Psoas muscle (tissue), 7 donors: ENCODE measurements at regions not wholly inside any gene's neighbourhood (a gene's known extent, or its start where the extent isn't known, plus 50 kb on each side); places are given as distances from the start of the nearest gene placed in this dataset.

Experiments used
- ATAC-seq, 4 donors: fragments of 200-7000 bp; cut with Tn5 transposase; one replicate each; pipeline ENCODE4 v1.9.1; 2020; ENCODE audit warnings: moderate library complexity in 3 of 4, mild to moderate bottlenecking in 2 of 4
- DNase-seq, 2 donors: peaks; one replicate each; pipeline ENCODE4 v3.0.0-alpha.2; 2020
- H3K27ac ChIP-seq: fragments of 200-600 bp; one replicate; pipeline ENCODE4 v1.8.0; 2022
- H3K27me3 ChIP-seq, 3 donors: fragments of 200-600 bp in 1 of 3; one replicate each; pipeline versions ENCODE4 v1.6.1 to v1.8.0; 2013 to 2022; ENCODE audit warnings: low read length in 2 of 3, mild to moderate bottlenecking in 2 of 3, moderate library complexity in 1 of 3; ENCODE audit not compliant: insufficient read depth in 3 of 3
- H3K36me3 ChIP-seq, 2 donors: fragments of 200-600 bp in 1 of 2; one replicate each; pipeline versions ENCODE4 v1.6.1 to v1.8.0; 2013 to 2022; ENCODE audit warnings: low read depth in 1 of 2, mild to moderate bottlenecking in 1 of 2, moderate library complexity in 1 of 2; ENCODE audit not compliant: insufficient read depth in 1 of 2
- H3K4me1 ChIP-seq: fragments of 200-600 bp; one replicate; pipeline ENCODE4 v1.8.0; 2022
- H3K4me3 ChIP-seq: fragments of 200-600 bp; one replicate; pipeline ENCODE4 v1.8.0; 2022; ENCODE audit warnings: mild to moderate bottlenecking
- H3K9me3 ChIP-seq: fragments of 200-600 bp; one replicate; pipeline ENCODE4 v1.8.0; 2022
- WGBS, 3 donors: extraction: QIAGEN DNeasy Blood & Tissue Kit; methylation state at CpG; one replicate each; pipeline versions ENCODE4 v1.1.6 to v1.1.7; 2013; 5-methylcytosine and 5-hydroxymethylcytosine counted together
- intact Hi-C, 2 donors: fragments of 100-400 bp; cut with DNase I; formaldehyde crosslinking; loops; one replicate each; pipeline versions ENCODE4 v1.11.0 to v1.14.2; 2022
- TF ChIP-seq, protein P1 (sequence below): fragments of 200-600 bp; IDR thresholded peaks from one replicate; pipeline ENCODE4 v1.8.0; 2022; ENCODE audit warnings: antibody characterized with exemption
- donor health status: healthy with polysubstance abuse.
- donor health status: DM: no; HTN: no; CAD: no; lungs with moderate emphysema.
- donor health status: Bipolar disorder and iron deficiency.
- donor health status: healthy.
- donor health status: DM: yes; HTN: yes; CAD: no.
- donor health status: DM: no; HTN: no; CAD: no.
- donor health status: DM: yes; HTN: yes; CAD: no.

GRCh38 chr5:8316608-8317280 is 447.8 kb downstream of the MTRR start:
- Histone ChIP-seq H3K4me1 (no peaks in the 10 kb centered on the region), H3K27ac (no peak overlapping the region), H3K4me3 (no peak overlapping the region), H3K36me3 (no peaks in the 10 kb centered on the region), H3K9me3 (peaks cover 2% of the 10 kb centered on the region), H3K27me3 (no peaks in the 10 kb centered on the region)
- TF ChIP-seq, protein P1, sequence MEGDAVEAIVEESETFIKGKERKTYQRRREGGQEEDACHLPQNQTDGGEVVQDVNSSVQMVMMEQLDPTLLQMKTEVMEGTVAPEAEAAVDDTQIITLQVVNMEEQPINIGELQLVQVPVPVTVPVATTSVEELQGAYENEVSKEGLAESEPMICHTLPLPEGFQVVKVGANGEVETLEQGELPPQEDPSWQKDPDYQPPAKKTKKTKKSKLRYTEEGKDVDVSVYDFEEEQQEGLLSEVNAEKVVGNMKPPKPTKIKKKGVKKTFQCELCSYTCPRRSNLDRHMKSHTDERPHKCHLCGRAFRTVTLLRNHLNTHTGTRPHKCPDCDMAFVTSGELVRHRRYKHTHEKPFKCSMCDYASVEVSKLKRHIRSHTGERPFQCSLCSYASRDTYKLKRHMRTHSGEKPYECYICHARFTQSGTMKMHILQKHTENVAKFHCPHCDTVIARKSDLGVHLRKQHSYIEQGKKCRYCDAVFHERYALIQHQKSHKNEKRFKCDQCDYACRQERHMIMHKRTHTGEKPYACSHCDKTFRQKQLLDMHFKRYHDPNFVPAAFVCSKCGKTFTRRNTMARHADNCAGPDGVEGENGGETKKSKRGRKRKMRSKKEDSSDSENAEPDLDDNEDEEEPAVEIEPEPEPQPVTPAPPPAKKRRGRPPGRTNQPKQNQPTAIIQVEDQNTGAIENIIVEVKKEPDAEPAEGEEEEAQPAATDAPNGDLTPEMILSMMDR = no peak
- WGBS, 3 donors = 30 to 32% (median 30%) methylated on average over 6 of the region's 6 CpGs
- DNase-seq (no peak), ATAC-seq (no peak)
- intact Hi-C loops = no loop called here

- TF ChIP-seq, protein P1 = no peak
- Histone ChIP-seq H3K4me1 (no peaks in the 10 kb centered on the region), H3K9me3 (no peaks in the 10 kb centered on the region), H3K36me3 (no peaks in the 10 kb centered on the region), H3K4me3 (no peak overlapping the region), H3K27me3 (no peaks in the 10 kb centered on the region), H3K27ac (no peak overlapping the region)
- ATAC-seq (no peak), DNase-seq (no peak)
- WGBS, 3 donors = 83 to 90% (median 88%) methylated on average over 6 of the region's 6 CpGs
- intact Hi-C loops = no loop called here
Observed at GRCh38 chr5:8317335-8317734, 448.4 kb downstream of the MTRR start.

- Histone ChIP-seq H3K4me3 (no peak overlapping the region), H3K4me1 (no peaks in the 10 kb centered on the region), H3K27me3 (no peaks in the 10 kb centered on the region), H3K36me3 (no peaks in the 10 kb centered on the region), H3K9me3 (no peaks in the 10 kb centered on the region), H3K27ac (no peak overlapping the region)
- DNase-seq (no peak), ATAC-seq (no peak)
- intact Hi-C loops = no loop called here
- TF ChIP-seq, protein P1 = no peak
Observed at GRCh38 chr5:8320244-8320643, 451.3 kb downstream of the MTRR start.

DNA sequence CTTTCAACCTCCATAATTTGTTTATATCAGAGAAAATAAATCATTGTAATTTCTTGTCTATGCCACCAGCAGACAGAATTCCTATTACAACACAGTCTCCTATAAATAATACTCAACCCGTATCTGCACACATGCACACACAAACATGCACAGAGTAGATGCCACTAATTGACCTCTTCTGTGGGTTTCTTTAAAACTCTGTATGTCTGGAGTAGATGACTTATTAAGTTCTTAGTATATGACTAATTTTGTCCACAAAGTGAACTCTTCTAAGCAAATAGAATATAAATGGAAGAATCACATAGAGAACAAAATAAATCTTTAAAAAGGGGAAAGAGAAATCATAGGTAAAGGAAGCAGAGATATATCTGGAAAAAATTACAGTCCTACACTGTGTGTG is 452.3 kb downstream of the MTRR start:
- intact Hi-C loops = no loop called here
- no peak for ATAC-seq
- Histone ChIP-seq H3K4me3 (no peak overlapping the region), H3K9me3 (no peaks in the 10 kb centered on the region), H3K27ac (no peak overlapping the region), H3K27me3 (no peaks in the 10 kb centered on the region), H3K36me3 (no peaks in the 10 kb centered on the region), H3K4me1 (no peaks in the 10 kb centered on the region)
- TF ChIP-seq, protein P1 = no peak
- 88 to 95% (median 89%) methylated on average over 1 of the region's 1 CpG for whole genome bisulfite sequencing, 3 donors
- no peak for DNase-seq

DNA sequence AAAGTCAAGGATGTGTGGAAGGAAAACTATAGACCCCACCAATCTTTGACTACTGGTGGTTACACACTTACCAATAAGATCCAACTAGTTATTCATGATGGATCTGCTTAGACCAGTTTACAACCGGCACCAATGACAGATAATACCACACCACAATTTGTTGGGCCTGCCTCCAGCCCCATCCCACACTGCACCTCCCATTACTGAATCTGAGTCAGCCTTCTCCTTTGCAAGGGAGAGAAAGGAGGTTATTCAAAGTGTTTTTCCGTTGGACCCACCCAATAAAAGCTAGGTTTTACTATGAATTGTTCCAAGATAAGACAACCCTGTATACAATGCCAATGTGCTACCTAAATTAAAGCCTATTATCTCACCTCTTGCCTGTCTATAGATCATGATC is 453.5 kb downstream of the MTRR start:
- TF ChIP-seq, protein P1 = no peak
- H3K27me3 ChIP-seq = no peaks in the 10 kb centered on the region

More for the DNA sequence above, 453.5 kb downstream of the MTRR start:
- no peaks in the 10 kb centered on the region for H3K36me3 ChIP-seq
- DNase-seq = no peak
- no peaks in the 10 kb centered on the region for H3K4me1 ChIP-seq
- WGBS, 3 donors = 70 to 72% (median 71%) methylated on average over 2 of the region's 2 CpGs
- no peak overlapping the region for H3K27ac ChIP-seq
- intact Hi-C loops = no loop called here
- H3K4me3 ChIP-seq = no peak overlapping the region
- ATAC-seq = no peak
- no peaks in the 10 kb centered on the region for H3K9me3 ChIP-seq
